ENCODE measurements at regions not wholly inside any gene's neighbourhood (a gene's known extent, or its start where the extent isn't known, plus 50 kb on each side); places are given as distances from the start of the nearest gene placed in this dataset.

DNA sequence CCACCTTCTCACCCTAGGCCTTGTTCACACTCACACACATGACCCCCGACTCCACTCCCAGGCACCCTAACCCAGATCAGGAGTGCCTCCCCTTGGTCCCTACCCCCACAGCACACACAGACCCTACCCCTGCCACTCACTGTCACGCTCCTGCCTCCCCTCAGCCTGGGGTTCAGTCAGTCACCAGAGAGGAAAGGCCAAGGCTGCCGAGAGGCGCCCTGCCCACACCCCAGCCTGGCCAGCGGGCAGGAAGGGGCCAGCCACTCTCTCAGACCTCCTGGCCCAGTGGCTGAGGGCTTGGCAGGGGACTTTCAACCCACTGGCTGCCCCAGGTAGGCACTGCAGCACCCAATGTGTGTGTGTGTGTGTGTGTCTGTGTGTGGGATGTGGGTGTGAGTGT is 122.4 kb upstream of the MVB12B start:
- no TSS peak for BruUV-seq (replicated peaks)
- CTCF ChIA-PET (ENCODE audit: low intra/inter-chr PET ratio), result no interaction called here

More for the DNA sequence above, 122.4 kb upstream of the MVB12B start:
- Histone ChIP-seq H3K79me2 (ENCODE audit: control insufficient read depth, insufficient read depth, low read length) (no peaks in the 10 kb centered on the region), H3K27ac (ENCODE audit: extremely low read depth, low read depth, low read length) (no peak overlapping the region), H2AFZ (ENCODE audit: low read depth, low read length) (no peak overlapping the region), H3K4me1 (replicated peaks in 1 of 2; ENCODE audit: control insufficient read depth in 2 of 2, insufficient read depth in 2 of 2, low read length in 2 of 2) (no peaks in the 10 kb centered on the region), H4K20me1 (replicated peaks; ENCODE audit: control insufficient read depth, insufficient read depth, low read length) (no peaks in the 10 kb centered on the region), H3K9ac (ENCODE audit: insufficient read depth in 1 of 2, low read depth in 2 of 2, low read length in 2 of 2) (no peak overlapping the region), H3K9me3 (replicated peaks; ENCODE audit: control insufficient read depth, insufficient read depth, low read depth, low read length) (no peaks in the 10 kb centered on the region; the same call in none of the 2 replicates), H3K4me3 (no peak overlapping the region), H3K4me2 (ENCODE audit: insufficient read depth, low read length) (no peak overlapping the region), H3K36me3 (ENCODE audit: control insufficient read depth, insufficient read depth, low read length) (no peaks in the 10 kb centered on the region), H3K9me1 (ENCODE audit: control insufficient read depth, insufficient read depth, low read length) (no peaks in the 10 kb centered on the region), H3K27me3 (ENCODE audit: control insufficient read depth in 2 of 2, insufficient read depth in 2 of 2, low read length in 2 of 2) (no peaks in the 10 kb centered on the region; a peak in 1 of 5 replicates)
- no peak for FAIRE-seq
- DNase-seq (ENCODE audit: extremely low read depth in 1 of 4, low spot score in 3 of 4), result no peak
- ATAC-seq, result no peak
- in situ Hi-C loops (cut with MboI), result no loop called here
- TF ChIP-seq NFRKB (IDR thresholded peaks at IDR 0.05; ENCODE audit: low read depth), result no peak
- no peak for TF ChIP-seq FOSL1 (tag; conservative IDR thresholded peaks at IDR 0.05)
- no peak for TF ChIP-seq RBM22 (IDR thresholded peaks at IDR 0.05; ENCODE audit: low read depth, low read length, poor library complexity, severe bottlenecking)
- no peak for TF ChIP-seq BRF1 (IDR thresholded peaks at IDR 0.05; ENCODE audit: borderline replicate concordance, extremely low read depth, insufficient read length)
- TF ChIP-seq ZNF639 (CRISPR knock-in tag; conservative IDR thresholded peaks at IDR 0.05 in 1 of 2, IDR thresholded peaks at IDR 0.05 in 1 of 2), result no peak
- TF ChIP-seq C11orf30 (IDR thresholded peaks at IDR 0.05; ENCODE audit: low read depth), result no peak
- TF ChIP-seq, protein P1, sequence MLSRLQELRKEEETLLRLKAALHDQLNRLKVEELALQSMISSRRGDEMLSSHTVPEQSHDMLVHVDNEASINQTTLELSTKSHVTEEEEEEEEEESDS (CRISPR knock-in tag; IDR thresholded peaks at IDR 0.05), result no peak
- TF ChIP-seq IRF2 (CRISPR knock-in tag; IDR thresholded peaks at IDR 0.05), result no peak
- TF ChIP-seq ELF2 (CRISPR knock-in tag; IDR thresholded peaks at IDR 0.05), result no peak
- TF ChIP-seq, protein P2, sequence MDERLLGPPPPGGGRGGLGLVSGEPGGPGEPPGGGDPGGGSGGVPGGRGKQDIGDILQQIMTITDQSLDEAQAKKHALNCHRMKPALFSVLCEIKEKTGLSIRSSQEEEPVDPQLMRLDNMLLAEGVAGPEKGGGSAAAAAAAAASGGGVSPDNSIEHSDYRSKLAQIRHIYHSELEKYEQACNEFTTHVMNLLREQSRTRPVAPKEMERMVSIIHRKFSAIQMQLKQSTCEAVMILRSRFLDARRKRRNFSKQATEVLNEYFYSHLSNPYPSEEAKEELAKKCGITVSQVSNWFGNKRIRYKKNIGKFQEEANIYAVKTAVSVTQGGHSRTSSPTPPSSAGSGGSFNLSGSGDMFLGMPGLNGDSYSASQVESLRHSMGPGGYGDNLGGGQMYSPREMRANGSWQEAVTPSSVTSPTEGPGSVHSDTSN (CRISPR knock-in tag; IDR thresholded peaks at IDR 0.05; ENCODE audit: low read depth), result no peak
- TF ChIP-seq, protein P2 (tag; conservative IDR thresholded peaks at IDR 0.05; ENCODE audit: low read depth), result no peak
- TF ChIP-seq CEBPB (tag; IDR thresholded peaks at IDR 0.05), result no peak
- POLR2A ChIA-PET, result no interaction called here
- intact Hi-C loops (cut with micrococcal nuclease), result no loop called here
- 3% methylated on average over 5 of the region's 5 CpGs for WGBS (ENCODE audit: insufficient coverage, low coverage, missing lambda C conversion rate)

Data from K562 (cell line).